GM12878 (cell line): ENCODE measurements at regions not wholly inside any gene's neighbourhood (a gene's known extent, or its start where the extent isn't known, plus 50 kb on each side); places are given as distances from the start of the nearest gene placed in this dataset.

Experiments
- FOS ChIP-seq: IDR thresholded peaks from 3 replicates; pipeline ENCODE4 v1.6.1; 2011; ENCODE audit warnings: borderline replicate concordance; ENCODE audit not compliant: insufficient read length; ENCODE audit errors: extremely low read depth
- TF ChIP-seq, protein P1 (sequence below): IDR thresholded peaks from 2 replicates; pipeline ENCODE4 v1.6.1; 2012; ENCODE audit warnings: low read length, inconsistent platforms

DNA sequence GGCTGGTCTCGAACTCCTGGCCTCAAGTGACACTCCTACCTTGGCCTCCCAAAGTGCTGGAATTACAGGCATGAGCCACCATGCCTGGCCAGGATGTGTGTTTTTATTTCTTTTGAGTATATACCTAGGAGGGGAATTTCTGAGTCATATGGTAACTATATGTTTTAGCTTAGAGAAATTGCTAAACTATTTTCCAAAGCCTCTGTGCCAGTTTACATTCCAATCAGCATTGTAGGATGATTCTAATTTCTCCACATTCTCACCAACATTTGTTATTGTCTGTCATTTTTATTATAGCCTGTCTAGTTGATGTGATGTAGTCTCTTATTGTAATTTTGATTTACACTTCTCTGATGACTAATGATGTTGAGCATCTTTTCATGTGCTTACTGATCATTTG is 1576.0 kb downstream of the RPA4 start:
- no peak for TF ChIP-seq FOS
- TF ChIP-seq, protein P1, sequence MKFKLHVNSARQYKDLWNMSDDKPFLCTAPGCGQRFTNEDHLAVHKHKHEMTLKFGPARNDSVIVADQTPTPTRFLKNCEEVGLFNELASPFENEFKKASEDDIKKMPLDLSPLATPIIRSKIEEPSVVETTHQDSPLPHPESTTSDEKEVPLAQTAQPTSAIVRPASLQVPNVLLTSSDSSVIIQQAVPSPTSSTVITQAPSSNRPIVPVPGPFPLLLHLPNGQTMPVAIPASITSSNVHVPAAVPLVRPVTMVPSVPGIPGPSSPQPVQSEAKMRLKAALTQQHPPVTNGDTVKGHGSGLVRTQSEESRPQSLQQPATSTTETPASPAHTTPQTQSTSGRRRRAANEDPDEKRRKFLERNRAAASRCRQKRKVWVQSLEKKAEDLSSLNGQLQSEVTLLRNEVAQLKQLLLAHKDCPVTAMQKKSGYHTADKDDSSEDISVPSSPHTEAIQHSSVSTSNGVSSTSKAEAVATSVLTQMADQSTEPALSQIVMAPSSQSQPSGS, result no peak
